ENCODE measurements at regions not wholly inside any gene's neighbourhood (a gene's known extent, or its start where the extent isn't known, plus 50 kb on each side); places are given as distances from the start of the nearest gene placed in this dataset.

DNA sequence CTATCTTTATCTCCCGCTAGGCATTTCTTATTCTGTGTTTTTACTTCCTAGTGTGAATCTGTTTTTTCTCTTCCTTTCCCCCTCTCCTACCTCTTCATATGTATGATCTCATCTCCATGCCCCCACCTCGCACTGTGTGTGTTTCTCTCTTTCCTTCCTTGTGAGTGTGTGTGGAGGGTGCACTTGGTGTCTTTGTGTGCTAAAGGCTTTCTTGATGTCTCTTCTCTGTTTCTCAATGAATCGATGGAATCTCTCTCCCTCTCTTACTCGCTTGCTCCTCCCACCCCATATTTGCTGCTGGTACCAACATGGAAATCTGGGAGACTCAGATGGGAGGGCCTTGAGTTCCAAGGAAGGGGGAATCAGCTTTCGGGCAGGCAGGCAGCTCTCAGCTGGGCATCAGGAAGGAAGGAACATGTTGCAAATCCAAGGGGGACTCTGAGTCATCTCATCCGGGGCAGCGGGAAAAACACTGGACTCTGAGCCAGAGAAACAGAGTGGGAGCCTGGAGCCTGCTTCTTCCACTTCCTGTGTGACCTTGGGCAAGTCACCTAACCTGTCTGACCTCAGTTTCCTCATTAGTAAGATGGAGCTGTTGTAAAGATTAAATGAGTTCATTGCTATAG lies 147.5 kb downstream of the PTPRU start:
- H3K27ac ChIP-seq = no peak overlapping the region
- peaks cover 0 to 11% (median 8%) of the 10 kb centered on the region in 3 donors for H3K9me3 ChIP-seq
- TF ChIP-seq CTCF (IDR thresholded peaks at IDR 0.05) = no peak
- no peaks in the 10 kb centered on the region for H3K4me1 ChIP-seq
- no peak overlapping the region for H3K4me3 ChIP-seq
- intact Hi-C loops (cut with DNase I; ENCODE audit: low total_unique reads) = no loop called here
- H3K36me3 ChIP-seq = no peaks in the 10 kb centered on the region
- DNase-seq = no peak
- peaks cover 0 to 37% of the 10 kb centered on the region in 2 donors for H3K27me3 ChIP-seq

DNA sequence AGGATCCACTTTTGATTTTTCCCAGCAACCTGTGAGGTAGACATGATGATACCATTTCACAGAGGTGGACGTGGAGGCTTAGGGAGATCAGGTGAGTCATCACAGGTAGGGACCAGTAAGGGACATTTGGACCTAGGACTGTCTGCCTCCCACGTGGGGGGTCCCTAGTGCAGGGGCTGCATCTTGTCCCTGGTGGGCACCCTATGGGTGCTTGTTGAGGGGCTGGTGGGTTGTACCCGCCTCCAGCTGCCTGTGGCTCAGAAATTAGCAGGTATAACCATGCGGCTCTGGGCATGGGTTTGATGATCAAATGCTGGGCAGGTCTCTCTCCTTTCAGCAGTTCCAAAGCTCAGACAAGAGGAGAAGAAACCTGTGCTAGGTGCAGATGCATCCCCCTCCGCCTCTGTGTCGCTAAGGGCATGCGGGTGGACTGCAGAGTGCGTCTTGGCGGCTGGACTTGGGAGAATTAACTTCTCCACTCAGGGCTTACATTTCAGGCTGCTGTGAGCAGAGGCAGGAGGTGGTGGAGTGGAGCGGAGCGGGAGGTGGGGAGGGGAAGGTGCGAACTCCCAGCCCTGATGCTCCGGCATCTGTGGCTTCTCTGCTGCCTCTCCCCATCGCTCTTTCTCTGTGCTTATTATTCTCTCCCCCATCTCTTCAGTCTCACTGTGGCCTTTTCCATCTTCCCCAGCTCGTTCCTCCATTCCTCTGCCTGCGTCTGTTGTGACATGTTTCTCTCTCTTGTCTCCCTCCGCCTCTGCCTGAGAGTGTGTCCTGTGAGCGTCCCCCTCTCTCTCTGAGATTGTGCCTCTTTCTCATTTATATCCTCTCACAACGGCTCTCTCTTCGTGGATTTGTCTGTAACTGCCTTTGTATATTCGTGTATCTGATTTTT lies 146.8 kb downstream of the PTPRU start:
- H3K4me1 ChIP-seq = no peaks in the 10 kb centered on the region
- no peaks in the 10 kb centered on the region for H3K36me3 ChIP-seq
- H3K9me3 ChIP-seq = peaks cover 0 to 18% (median 14%) of the 10 kb centered on the region in 3 donors
- H3K27me3 ChIP-seq = peaks cover 0 to 31% of the 10 kb centered on the region in 2 donors
- no peak overlapping the region for H3K4me3 ChIP-seq
- TF ChIP-seq CTCF (IDR thresholded peaks at IDR 0.05) = no peak
- intact Hi-C loops (cut with DNase I; ENCODE audit: low total_unique reads) = no loop called here
- H3K27ac ChIP-seq = no peak overlapping the region
- DNase-seq = no peak

DNA sequence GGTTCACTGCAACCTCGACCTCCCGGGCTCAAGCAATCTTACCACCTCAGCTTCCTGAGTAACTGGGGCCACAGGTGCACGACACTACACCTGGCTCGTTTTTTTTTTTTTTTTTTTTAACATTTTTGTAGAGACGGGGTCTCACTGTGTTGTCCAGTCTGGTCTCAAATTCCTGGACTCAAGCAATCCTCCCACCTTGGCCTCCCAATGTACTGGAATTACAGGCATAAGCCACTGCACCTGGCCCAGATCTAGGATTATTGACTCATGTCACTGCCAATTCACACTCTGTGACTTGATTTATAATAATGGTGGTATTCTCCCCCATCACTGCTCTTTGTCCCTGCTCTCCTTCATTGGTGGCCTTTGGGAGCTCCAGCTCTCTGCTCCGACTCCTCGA lies 145.1 kb downstream of the PTPRU start:
- intact Hi-C loops (cut with DNase I; ENCODE audit: low total_unique reads) = no loop called here
- TF ChIP-seq CTCF (IDR thresholded peaks at IDR 0.05) = no peak
- Histone ChIP-seq H3K4me3 (no peak overlapping the region), H3K9me3 (peaks cover 0 to 29% (median 14%) of the 10 kb centered on the region in 3 donors), H3K36me3 (no peaks in the 10 kb centered on the region), H3K27ac (no peak overlapping the region), H3K4me1 (no peaks in the 10 kb centered on the region), H3K27me3 (peaks cover 0 to 33% of the 10 kb centered on the region in 2 donors)
- DNase-seq = no peak

DNA sequence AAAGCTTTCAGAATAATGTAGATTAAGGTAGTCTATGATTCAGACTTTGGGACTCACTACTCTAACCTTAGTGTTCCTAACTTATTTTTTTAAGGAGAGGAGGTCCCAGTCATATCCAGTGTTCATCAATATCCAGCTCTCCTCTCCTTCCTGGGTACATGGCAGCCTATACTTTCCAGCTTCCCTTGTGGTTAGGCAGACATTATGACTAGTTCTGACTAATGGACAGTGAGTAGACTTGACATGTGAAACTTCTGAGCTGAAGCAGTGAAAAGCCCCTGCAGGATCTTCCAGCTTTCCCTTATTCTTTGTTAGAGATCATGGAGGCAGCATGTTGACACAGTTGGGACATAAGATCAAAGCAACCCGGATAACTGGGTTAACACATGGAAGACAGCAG lies 144.2 kb downstream of the PTPRU start:
- peaks cover 0 to 29% (median 14%) of the 10 kb centered on the region in 3 donors for H3K9me3 ChIP-seq
- no peaks in the 10 kb centered on the region for H3K4me1 ChIP-seq
- H3K4me3 ChIP-seq = no peak overlapping the region
- peaks cover 0 to 30% of the 10 kb centered on the region in 2 donors for H3K27me3 ChIP-seq
- DNase-seq = no peak
- H3K27ac ChIP-seq = no peak overlapping the region
- no peaks in the 10 kb centered on the region for H3K36me3 ChIP-seq
- TF ChIP-seq CTCF (IDR thresholded peaks at IDR 0.05) = no peak
- intact Hi-C loops (cut with DNase I; ENCODE audit: low total_unique reads) = no loop called here

- Histone ChIP-seq H3K9me3 (peaks cover 0 to 29% (median 17%) of the 10 kb centered on the region in 3 donors), H3K36me3 (no peaks in the 10 kb centered on the region), H3K4me1 (no peaks in the 10 kb centered on the region), H3K27ac (no peak overlapping the region), H3K4me3 (no peak overlapping the region), H3K27me3 (peaks cover 0 to 22% of the 10 kb centered on the region in 2 donors)
- no peak for DNase-seq
- intact Hi-C loops (cut with DNase I; ENCODE audit: low total_unique reads) = no loop called here
- TF ChIP-seq CTCF (IDR thresholded peaks at IDR 0.05) = no peak
Observed at GRCh38 chr1:29379443-29380073, 143.2 kb downstream of the PTPRU start.

Measured in tibial artery (tissue), 4 donors.